GM06990 (cell line): ENCODE measurements at regions not wholly inside any gene's neighbourhood (a gene's known extent, or its start where the extent isn't known, plus 50 kb on each side); places are given as distances from the start of the nearest gene placed in this dataset.

Source experiments
- DNase-seq: peaks from one replicate; pipeline ENCODE4 v3.0.0-alpha.2; 2011; ENCODE audit not compliant: insufficient read length; ENCODE audit errors: extremely low read depth
- H3K27me3 ChIP-seq: replicated peaks from 2 replicates; pipeline ENCODE4 v1.6.0; 2011; ENCODE audit warnings: low read length; ENCODE audit not compliant: control insufficient read depth, insufficient read depth
- H3K36me3 ChIP-seq: 2 replicates; pipeline ENCODE4 v1.5.1; 2011; ENCODE audit warnings: low read length; ENCODE audit not compliant: control insufficient read depth, insufficient read depth
- H3K4me3 ChIP-seq: replicated peaks from 2 replicates; pipeline ENCODE4 v1.5.1; 2011; ENCODE audit warnings: low read depth, mild to moderate bottlenecking, control low read depth, low read length
- CTCF ChIP-seq: IDR thresholded peaks from 2 replicates; pipeline ENCODE4 v1.5.1; 2011; ENCODE audit warnings: low read length, control low read depth, mild to moderate bottlenecking, inconsistent platforms; ENCODE audit not compliant: insufficient read depth, poor library complexity, severe bottlenecking

- no peak for DNase-seq
- H3K4me3 ChIP-seq, result no peak overlapping the region
- TF ChIP-seq CTCF, result no peak
- no peaks in the 10 kb centered on the region; the same call in 1 of the 2 replicates for H3K27me3 ChIP-seq
- no peaks in the 10 kb centered on the region for H3K36me3 ChIP-seq
Observed at GRCh38 chr2:105615305-105615704, 129.4 kb upstream of the NCK2 start.

GRCh38 chr2:105611811-105612424 is 132.8 kb upstream of the NCK2 start:
- Histone ChIP-seq H3K36me3 (no peaks in the 10 kb centered on the region), H3K27me3 (no peaks in the 10 kb centered on the region), H3K4me3 (no peak overlapping the region)
- TF ChIP-seq CTCF, result no peak
- DNase-seq, result no peak

- no peak for TF ChIP-seq CTCF
Observed at GRCh38 chr2:105611333-105611637, 133.4 kb upstream of the NCK2 start.

GRCh38 chr2:105610576-105611332 is 134.0 kb upstream of the NCK2 start:
- H3K4me3 ChIP-seq, result no peak overlapping the region
- no peaks in the 10 kb centered on the region for H3K36me3 ChIP-seq
- H3K27me3 ChIP-seq, result no peaks in the 10 kb centered on the region
- DNase-seq, result no peak
- no peak for TF ChIP-seq CTCF

More at GRCh38 chr2:105611333-105611637, 133.4 kb upstream of the NCK2 start:
- H3K4me3 ChIP-seq, result no peak overlapping the region
- DNase-seq, result no peak
- no peaks in the 10 kb centered on the region for H3K27me3 ChIP-seq
- no peaks in the 10 kb centered on the region for H3K36me3 ChIP-seq

GRCh38 chr2:105609746-105610402 is 134.8 kb upstream of the NCK2 start:
- Histone ChIP-seq H3K27me3 (no peaks in the 10 kb centered on the region), H3K4me3 (no peak overlapping the region), H3K36me3 (no peaks in the 10 kb centered on the region)
- TF ChIP-seq CTCF, result no peak
- no peak for DNase-seq
